ENCODE measurements at regions not wholly inside any gene's neighbourhood (a gene's known extent, or its start where the extent isn't known, plus 50 kb on each side); places are given as distances from the start of the nearest gene placed in this dataset.

GRCh38 chr13:53560556-53560955 is 531.9 kb downstream of the OLFM4 start:
- Mint-ChIP-seq H3K4me3 (no peak overlapping the region), H3K27me3 (no peaks in the 10 kb centered on the region), H3K9me3 (peaks cover 8% of the 10 kb centered on the region), H3K36me3 (ENCODE audit: low read depth) (no peaks in the 10 kb centered on the region), H3K4me1 (no peaks in the 10 kb centered on the region), H3K27ac (no peak overlapping the region)
- ATAC-seq (replicated peaks) = no peak

DNA sequence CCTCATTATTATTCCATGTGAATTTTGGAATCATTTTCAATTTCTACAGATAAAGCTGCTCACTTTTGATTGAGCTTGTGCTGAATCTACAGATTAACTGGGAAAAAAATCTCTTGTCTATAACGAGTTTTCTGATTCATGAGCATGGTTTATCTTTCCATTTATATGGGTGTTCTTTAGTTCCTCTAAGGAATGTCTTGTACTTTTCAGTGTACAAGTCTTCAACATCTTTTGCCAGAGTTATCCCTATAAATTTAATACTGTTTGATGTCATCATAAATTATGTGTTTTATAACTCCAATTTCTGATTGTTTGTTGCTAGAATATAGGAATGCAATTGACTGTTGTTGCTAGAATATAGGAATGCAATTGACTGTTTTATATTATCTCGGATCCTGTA is 533.8 kb downstream of the OLFM4 start:
- no peak overlapping the region for H3K4me3 Mint-ChIP-seq

DNA sequence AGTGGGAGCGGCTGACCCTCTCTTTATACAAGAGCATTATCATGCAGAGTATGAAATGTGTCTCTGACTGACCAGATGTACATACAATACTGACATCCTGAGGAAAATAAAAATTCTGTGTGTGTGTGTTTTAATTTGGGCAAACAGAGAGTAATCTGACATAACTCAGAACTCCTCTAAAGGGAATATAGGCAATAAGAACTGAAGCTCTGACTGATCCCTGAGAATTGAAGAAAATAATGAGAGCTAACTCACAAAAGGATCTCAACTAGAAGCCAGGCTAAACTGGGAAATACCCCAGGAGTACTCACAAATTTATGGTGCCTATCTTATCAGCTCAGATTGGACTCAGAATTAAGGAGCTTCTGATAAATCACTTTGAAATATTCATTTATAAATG is 539.9 kb downstream of the OLFM4 start:
- Mint-ChIP-seq H3K36me3 (ENCODE audit: low read depth) (no peaks in the 10 kb centered on the region), H3K4me1 (no peaks in the 10 kb centered on the region), H3K4me3 (no peak overlapping the region), H3K9me3 (peaks cover 9% of the 10 kb centered on the region), H3K27ac (no peak overlapping the region), H3K27me3 (no peaks in the 10 kb centered on the region)
- ATAC-seq (replicated peaks) = no peak

More for the DNA sequence above, 533.8 kb downstream of the OLFM4 start:
- no peak overlapping the region for H3K27ac Mint-ChIP-seq
- no peaks in the 10 kb centered on the region for H3K36me3 Mint-ChIP-seq (ENCODE audit: low read depth)
- H3K9me3 Mint-ChIP-seq = peaks cover 12% of the 10 kb centered on the region
- ATAC-seq (replicated peaks) = no peak
- no peaks in the 10 kb centered on the region for H3K4me1 Mint-ChIP-seq
- H3K27me3 Mint-ChIP-seq = no peaks in the 10 kb centered on the region

DNA sequence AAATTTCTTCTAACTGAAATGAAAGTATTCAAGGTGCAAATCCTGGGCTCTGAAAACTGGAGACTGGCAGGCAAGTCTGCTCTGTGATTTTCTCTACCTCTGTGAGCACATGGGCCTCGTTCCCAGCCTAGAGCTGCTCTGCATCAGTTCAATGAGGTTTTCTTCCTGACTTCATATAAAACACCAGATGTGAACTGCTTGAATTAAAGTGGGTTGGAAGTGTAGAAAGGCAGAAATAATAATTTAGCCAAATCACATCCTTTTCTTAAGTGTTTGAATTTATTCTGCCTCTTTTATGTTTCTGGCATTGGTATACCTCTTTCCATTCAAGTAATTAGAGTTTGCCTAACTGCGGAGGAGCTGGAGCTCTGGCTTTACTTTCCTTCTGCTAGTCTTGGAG is 540.8 kb downstream of the OLFM4 start:
- no peaks in the 10 kb centered on the region for H3K36me3 Mint-ChIP-seq (ENCODE audit: low read depth)
- no peak overlapping the region for H3K27ac Mint-ChIP-seq
- no peak for ATAC-seq (replicated peaks)
- H3K4me3 Mint-ChIP-seq = no peak overlapping the region
- no peaks in the 10 kb centered on the region for H3K27me3 Mint-ChIP-seq
- no peaks in the 10 kb centered on the region for H3K4me1 Mint-ChIP-seq
- peaks cover 13% of the 10 kb centered on the region for H3K9me3 Mint-ChIP-seq

- Mint-ChIP-seq H3K27ac (no peak overlapping the region), H3K36me3 (ENCODE audit: low read depth) (no peaks in the 10 kb centered on the region), H3K27me3 (no peaks in the 10 kb centered on the region), H3K9me3 (no peaks in the 10 kb centered on the region), H3K4me3 (no peak overlapping the region), H3K4me1 (no peaks in the 10 kb centered on the region)
- no peak for ATAC-seq (replicated peaks)
Observed at GRCh38 chr13:53601113-53601512, 572.5 kb downstream of the OLFM4 start.

- Mint-ChIP-seq H3K36me3 (ENCODE audit: low read depth) (no peaks in the 10 kb centered on the region), H3K4me1 (no peaks in the 10 kb centered on the region), H3K27me3 (no peaks in the 10 kb centered on the region), H3K9me3 (peaks cover 5% of the 10 kb centered on the region), H3K27ac (no peak overlapping the region), H3K4me3 (no peak overlapping the region)
- no peak for ATAC-seq (replicated peaks)
Observed at GRCh38 chr13:53605326-53605725, 576.7 kb downstream of the OLFM4 start.

- H3K36me3 Mint-ChIP-seq (ENCODE audit: low read depth) = no peaks in the 10 kb centered on the region
- ATAC-seq (replicated peaks) = no peak
- H3K27me3 Mint-ChIP-seq = no peaks in the 10 kb centered on the region
- no peaks in the 10 kb centered on the region for H3K4me1 Mint-ChIP-seq
- peaks cover 5% of the 10 kb centered on the region for H3K9me3 Mint-ChIP-seq
- H3K27ac Mint-ChIP-seq = no peak overlapping the region
- no peak overlapping the region for H3K4me3 Mint-ChIP-seq
Observed at GRCh38 chr13:53612200-53612599, 583.6 kb downstream of the OLFM4 start.

DNA sequence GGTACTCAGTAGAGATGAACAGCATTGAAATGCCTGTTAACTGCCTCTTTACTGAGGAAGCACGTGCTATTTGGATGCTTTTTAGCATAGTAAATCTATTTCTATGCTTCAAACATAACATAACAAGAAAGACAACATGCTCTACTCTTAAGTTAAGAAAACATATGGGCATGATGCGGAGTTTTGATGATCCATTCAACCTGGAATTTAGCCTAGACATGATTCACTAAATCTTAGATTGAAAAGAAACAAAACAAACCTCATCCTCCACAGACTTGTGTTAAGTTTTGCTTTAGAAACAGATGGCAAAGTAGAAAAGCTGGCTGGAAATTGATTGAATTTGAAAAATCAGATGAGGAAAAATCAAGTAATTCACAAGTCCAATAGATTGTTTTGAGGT is 593.8 kb downstream of the OLFM4 start:
- Mint-ChIP-seq H3K27ac (no peak overlapping the region), H3K4me1 (no peaks in the 10 kb centered on the region), H3K4me3 (no peak overlapping the region), H3K9me3 (peaks cover 14% of the 10 kb centered on the region), H3K27me3 (no peaks in the 10 kb centered on the region), H3K36me3 (ENCODE audit: low read depth) (no peaks in the 10 kb centered on the region)
- ATAC-seq (replicated peaks) = no peak

DNA sequence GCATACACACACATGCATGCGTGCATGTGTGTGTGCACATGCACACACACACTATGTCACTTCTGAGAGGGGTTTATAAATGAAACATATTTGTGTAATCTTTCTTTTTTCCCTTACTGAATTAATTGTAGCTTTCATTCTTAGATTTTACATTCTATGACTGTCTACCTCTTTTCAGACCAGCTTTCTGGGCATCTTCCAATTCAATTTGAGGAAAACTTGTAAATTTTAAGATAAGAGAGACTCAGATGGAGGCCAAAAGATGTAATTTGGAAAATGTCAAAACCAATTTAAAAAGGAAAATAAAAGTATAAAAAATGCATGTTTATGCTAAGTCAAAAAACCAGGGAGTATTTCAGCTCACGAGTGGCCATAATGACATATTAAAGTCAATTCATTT is 594.5 kb downstream of the OLFM4 start:
- H3K27ac Mint-ChIP-seq = no peak overlapping the region
- no peak for ATAC-seq (replicated peaks)
- H3K36me3 Mint-ChIP-seq (ENCODE audit: low read depth) = no peaks in the 10 kb centered on the region
- peaks cover 14% of the 10 kb centered on the region for H3K9me3 Mint-ChIP-seq
- no peak overlapping the region for H3K4me3 Mint-ChIP-seq
- H3K27me3 Mint-ChIP-seq = no peaks in the 10 kb centered on the region
- H3K4me1 Mint-ChIP-seq = no peaks in the 10 kb centered on the region

DNA sequence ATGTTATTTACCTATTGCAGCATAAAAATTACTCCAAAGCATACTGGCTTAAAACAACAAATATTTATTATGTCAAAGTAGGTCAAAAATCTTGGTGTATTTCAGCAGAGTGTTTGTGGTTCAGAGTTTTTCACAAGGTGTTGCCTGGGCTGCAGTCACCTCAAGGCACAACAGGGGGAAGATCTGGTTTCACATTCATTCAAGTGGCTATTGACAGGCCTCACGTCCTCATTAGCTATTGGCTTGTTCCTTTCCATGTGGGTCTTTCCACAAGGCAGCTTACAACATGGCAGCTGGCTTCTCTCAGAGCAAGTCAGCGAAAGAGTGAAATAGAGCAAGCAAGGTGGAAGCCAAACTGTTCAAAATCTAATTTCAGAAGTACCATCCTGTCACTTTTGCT is 602.9 kb downstream of the OLFM4 start:
- Mint-ChIP-seq H3K27me3 (no peaks in the 10 kb centered on the region), H3K36me3 (ENCODE audit: low read depth) (no peaks in the 10 kb centered on the region), H3K4me1 (no peaks in the 10 kb centered on the region), H3K4me3 (no peak overlapping the region), H3K9me3 (peaks cover 11% of the 10 kb centered on the region), H3K27ac (no peak overlapping the region)
- no peak for ATAC-seq (replicated peaks)

- ATAC-seq (replicated peaks) = no peak
- Mint-ChIP-seq H3K9me3 (peaks cover 13% of the 10 kb centered on the region), H3K27ac (no peak overlapping the region), H3K4me3 (no peak overlapping the region), H3K36me3 (ENCODE audit: low read depth) (no peaks in the 10 kb centered on the region), H3K27me3 (no peaks in the 10 kb centered on the region), H3K4me1 (no peaks in the 10 kb centered on the region)
Observed at GRCh38 chr13:53638040-53638439, 609.4 kb downstream of the OLFM4 start.

DNA sequence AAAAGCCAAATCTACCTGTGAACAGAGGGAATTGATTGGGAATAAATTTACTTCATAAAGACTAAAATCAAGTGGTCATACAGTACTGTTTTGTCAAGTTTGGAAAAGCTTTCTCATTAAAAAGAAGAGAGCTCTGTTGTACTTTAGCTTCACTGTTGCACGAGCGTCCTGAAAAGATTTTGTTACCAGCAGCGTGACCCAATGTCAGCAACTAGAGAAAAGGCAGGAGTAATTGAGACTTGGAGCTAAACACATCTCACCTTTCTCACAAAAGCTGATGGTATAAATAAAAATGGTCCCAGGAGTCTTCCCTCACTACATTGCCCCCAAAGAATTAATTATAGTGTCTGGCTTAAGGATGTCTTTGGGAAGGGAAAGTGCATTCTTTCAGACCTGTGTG is 613.7 kb downstream of the OLFM4 start:
- no peak for ATAC-seq (replicated peaks)
- no peaks in the 10 kb centered on the region for H3K36me3 Mint-ChIP-seq (ENCODE audit: low read depth)
- H3K9me3 Mint-ChIP-seq = peaks cover 16% of the 10 kb centered on the region
- no peaks in the 10 kb centered on the region for H3K27me3 Mint-ChIP-seq
- H3K4me1 Mint-ChIP-seq = no peaks in the 10 kb centered on the region
- no peak overlapping the region for H3K4me3 Mint-ChIP-seq
- no peak overlapping the region for H3K27ac Mint-ChIP-seq

GRCh38 chr13:53648673-53649072 is 620.1 kb downstream of the OLFM4 start:
- Mint-ChIP-seq H3K27ac (no peak overlapping the region), H3K36me3 (ENCODE audit: low read depth) (no peaks in the 10 kb centered on the region), H3K4me1 (no peaks in the 10 kb centered on the region), H3K4me3 (no peak overlapping the region), H3K9me3 (peaks cover 10% of the 10 kb centered on the region), H3K27me3 (no peaks in the 10 kb centered on the region)
- ATAC-seq (replicated peaks) = no peak

DNA sequence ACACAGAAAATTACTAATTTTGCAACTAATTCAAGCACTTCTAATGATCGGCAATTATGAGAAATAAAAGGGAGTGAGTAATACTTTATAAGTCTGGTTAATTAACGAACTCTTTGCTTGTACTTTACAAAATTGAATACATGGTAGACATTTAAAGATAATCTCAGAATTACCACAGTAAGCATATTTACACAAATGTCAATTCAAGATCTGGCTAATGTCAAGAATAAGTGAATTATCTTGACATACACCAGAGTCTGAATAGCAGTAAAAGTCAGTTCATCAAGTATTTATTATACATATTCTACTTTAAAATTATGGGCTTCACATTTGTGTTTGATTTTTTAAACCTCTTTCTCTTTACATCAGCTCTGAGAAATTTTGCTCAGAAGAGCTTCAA is 643.4 kb downstream of the OLFM4 start:
- H3K27me3 Mint-ChIP-seq = no peaks in the 10 kb centered on the region
- no peak overlapping the region for H3K4me3 Mint-ChIP-seq
- H3K27ac Mint-ChIP-seq = no peak overlapping the region
- no peak for ATAC-seq (replicated peaks)
- peaks cover 17% of the 10 kb centered on the region for H3K9me3 Mint-ChIP-seq
- no peaks in the 10 kb centered on the region for H3K4me1 Mint-ChIP-seq
- no peaks in the 10 kb centered on the region for H3K36me3 Mint-ChIP-seq (ENCODE audit: low read depth)

- Mint-ChIP-seq H3K4me3 (no peak overlapping the region), H3K27ac (no peak overlapping the region), H3K4me1 (no peaks in the 10 kb centered on the region), H3K27me3 (no peaks in the 10 kb centered on the region), H3K9me3 (peaks cover 7% of the 10 kb centered on the region), H3K36me3 (ENCODE audit: low read depth) (no peaks in the 10 kb centered on the region)
- ATAC-seq (replicated peaks) = no peak
Observed at GRCh38 chr13:53683146-53683545, 654.5 kb downstream of the OLFM4 start.

- Mint-ChIP-seq H3K36me3 (ENCODE audit: low read depth) (no peaks in the 10 kb centered on the region), H3K27me3 (no peaks in the 10 kb centered on the region), H3K27ac (no peak overlapping the region), H3K4me1 (no peaks in the 10 kb centered on the region), H3K4me3 (no peak overlapping the region), H3K9me3 (peaks cover 11% of the 10 kb centered on the region)
- ATAC-seq (replicated peaks) = no peak
Observed at GRCh38 chr13:53683608-53684007, 655.0 kb downstream of the OLFM4 start.
